ENCODE measurements at regions not wholly inside any gene's neighbourhood (a gene's known extent, or its start where the extent isn't known, plus 50 kb on each side); places are given as distances from the start of the nearest gene placed in this dataset.

- TF ChIP-seq POLR2A (IDR thresholded peaks at IDR 0.05) (no peak), CTCF (IDR thresholded peaks at IDR 0.05) (peak in 1 of 6 experiments; percentile 19)
Observed at GRCh38 chr2:104447831-104448434, 406.0 kb upstream of the POU3F3 start.
